K562 (cell line): ENCODE measurements at regions not wholly inside any gene's neighbourhood (a gene's known extent, or its start where the extent isn't known, plus 50 kb on each side); places are given as distances from the start of the nearest gene placed in this dataset.

ENCODE experiments used
- ATAC-seq: fragments of 200-7000 bp; cut with Tn5 transposase; 3 replicates; pipeline ENCODE4 v1.9.1; 2020; ENCODE audit warnings: moderate library complexity
- BruUV-seq: library from RNA; stranded (reverse); fragments of 400-500 nt; replicated peaks from 2 replicates; lab custom pipeline; 2021; lab: Mats Ljungman, UMichigan
- CTCF ChIA-PET: fragments of 300-600 bp; formaldehyde crosslinking; extraction: SDS; loops from one replicate; lab custom pipeline; 2021; ENCODE audit warnings: low intra/inter-chr PET ratio; lab: Yijun Ruan, JAX
- POLR2A ChIA-PET: fragments of 300-600, 350-650 bp; sonication (Branson Sonifier 250); formaldehyde crosslinking; extraction: SDS; loops from one replicate; lab custom pipeline; 2021; ENCODE audit warnings: antibody characterized with exemption, inconsistent platforms; lab: Yijun Ruan, JAX
- DNase-seq, 4 experiments: peaks; one replicate each; pipeline versions ENCODE4 v3.0.0 to v3.0.0-alpha.2; 2011 to 2018; ENCODE audit warnings: low spot score in 3 of 4, mixed read lengths in 3 of 4; ENCODE audit errors: extremely low read depth in 1 of 4
- FAIRE-seq: peaks from 2 replicates; lab custom pipeline; 2011; peaks lifted over from hg19 to GRCh38; lab: Jason Lieb, UNC
- H2AFZ ChIP-seq: 2 replicates; pipeline ENCODE4 v1.6.0; 2011; ENCODE audit warnings: low read depth, low read length, control low read depth, inconsistent platforms
- H3K27ac ChIP-seq: fragments of 200-600 bp; 3 replicates; pipeline ENCODE4 v1.8.0; 2011; ENCODE audit warnings: low read depth, mild to moderate bottlenecking, control low read depth, inconsistent platforms, low read length, moderate library complexity, mixed read lengths; ENCODE audit errors: extremely low read depth
- H3K27me3 ChIP-seq, 2 experiments: fragments of 300-600 bp in 1 of 2; 2 replicates in 1 of 2; 3 replicates in 1 of 2; pipeline versions ENCODE4 v1.6.0 to v1.8.0; 2011; ENCODE audit warnings: inconsistent platforms in 2 of 2, low read length in 2 of 2, mild to moderate bottlenecking in 1 of 2, mixed read lengths in 1 of 2, moderate library complexity in 1 of 2; ENCODE audit not compliant: control insufficient read depth in 2 of 2, insufficient read depth in 2 of 2
- H3K36me3 ChIP-seq: fragments of 300-600 bp; 3 replicates; pipeline ENCODE4 v1.8.0; 2011; ENCODE audit warnings: mild to moderate bottlenecking, low read length, inconsistent platforms; ENCODE audit not compliant: control insufficient read depth, insufficient read depth
- H3K4me1 ChIP-seq, 2 experiments: fragments of 200-600 bp in 1 of 2; replicated peaks in 1 of 2; 2 replicates in 1 of 2; 3 replicates in 1 of 2; pipeline versions ENCODE4 v1.5.1 to v1.8.0; 2011; ENCODE audit warnings: inconsistent platforms in 2 of 2, low read length in 2 of 2, mild to moderate bottlenecking in 1 of 2, mixed read lengths in 1 of 2, moderate library complexity in 1 of 2; ENCODE audit not compliant: control insufficient read depth in 2 of 2, insufficient read depth in 2 of 2
- H3K4me2 ChIP-seq: 2 replicates; pipeline ENCODE4 v1.6.1; 2011; ENCODE audit warnings: low read length, control low read depth, inconsistent platforms, mixed read lengths; ENCODE audit not compliant: insufficient read depth
- H3K4me3 ChIP-seq: fragments of 200-600 bp; sonication (generic), shearing (Covaris generic); 2 replicates; pipeline ENCODE4 v1.5.1; 2016; ENCODE audit warnings: control low read depth, inconsistent platforms
- H3K79me2 ChIP-seq: fragments of 200-600 bp; 3 replicates; pipeline ENCODE4 v1.8.0; 2011; ENCODE audit warnings: low read length, inconsistent platforms; ENCODE audit not compliant: control insufficient read depth, insufficient read depth
- H3K9ac ChIP-seq, 2 experiments: 2 replicates each; pipeline versions ENCODE4 v1.6.0 to v1.6.1; 2011; ENCODE audit warnings: low read depth in 2 of 2, low read length in 2 of 2, control low read depth in 1 of 2, inconsistent platforms in 1 of 2, mild to moderate bottlenecking in 1 of 2, mixed read lengths in 1 of 2; ENCODE audit not compliant: insufficient read depth in 1 of 2
- H3K9me1 ChIP-seq: one replicate; pipeline ENCODE4 v1.6.0; 2011; ENCODE audit warnings: inconsistent platforms, mild to moderate bottlenecking, low read length, moderate library complexity; ENCODE audit not compliant: control insufficient read depth, insufficient read depth
- H3K9me3 ChIP-seq: replicated peaks from 2 replicates; pipeline ENCODE4 v1.5.1; 2011; ENCODE audit warnings: low read depth, low read length, inconsistent platforms; ENCODE audit not compliant: control insufficient read depth, insufficient read depth
- H4K20me1 ChIP-seq: replicated peaks from 2 replicates; pipeline ENCODE4 v1.6.1; 2011; ENCODE audit warnings: low read length, inconsistent platforms, mixed read lengths; ENCODE audit not compliant: control insufficient read depth, insufficient read depth
- E2F4 ChIP-seq: sonication (generic); formaldehyde crosslinking; IDR thresholded peaks from 2 replicates; pipeline ENCODE4 v1.8.0; 2022; ENCODE audit warnings: mild to moderate bottlenecking, low read depth, missing genetic modification reagents
- ETV1 ChIP-seq: fragments of 450-650 bp; conservative IDR thresholded peaks from 2 replicates; pipeline ENCODE4 v1.6.1; 2016; ENCODE audit warnings: missing genetic modification characterization, control low read depth, low read depth, missing compliant biosample characterization
- GTF2E2 ChIP-seq: fragments of 200-800 bp; sonication (Bioruptor generic); IDR thresholded peaks from 2 replicates; pipeline ENCODE4 v1.6.1; 2016; ENCODE audit warnings: missing genetic modification characterization, missing compliant biosample characterization
- JUNB ChIP-seq: fragments of 450-650 bp; formaldehyde crosslinking; conservative IDR thresholded peaks from 2 replicates; pipeline ENCODE4 v1.4.0; 2020; ENCODE audit warnings: mild to moderate bottlenecking
- MIER1 ChIP-seq: fragments of 450-650 bp; IDR thresholded peaks from 2 replicates; pipeline ENCODE4 v1.6.1; 2016; ENCODE audit warnings: antibody characterized with exemption, mild to moderate bottlenecking, low read depth
- RNF2 ChIP-seq: sonication (generic); IDR thresholded peaks from 2 replicates; pipeline ENCODE4 v1.6.1; 2016
- TAF1 ChIP-seq: IDR thresholded peaks from 2 replicates; pipeline ENCODE4 v1.6.1; 2011; ENCODE audit warnings: mild to moderate bottlenecking, low read length, moderate library complexity; ENCODE audit not compliant: insufficient read depth, control insufficient read depth, severe bottlenecking; ENCODE audit errors: extremely low read depth
- ZBTB9 ChIP-seq: fragments of 450-650 bp; formaldehyde crosslinking; IDR thresholded peaks from 2 replicates; pipeline ENCODE4 v1.4.0; 2020; ENCODE audit warnings: mild to moderate bottlenecking, moderate library complexity
- ZNF263 ChIP-seq: sonication (generic); formaldehyde crosslinking; IDR thresholded peaks from 2 replicates; pipeline ENCODE4 v1.8.0; 2022; ENCODE audit warnings: mild to moderate bottlenecking, missing genetic modification reagents, borderline replicate concordance
- WGBS: fragments of 100-300 bp; shearing (Covaris generic); methylation state at CpG from one replicate; pipeline ENCODE4 v1.1.6; 2016; ENCODE audit warnings: low coverage, mixed read lengths; ENCODE audit not compliant: insufficient coverage; ENCODE audit errors: missing lambda C conversion rate; 5-methylcytosine and 5-hydroxymethylcytosine counted together
- in situ Hi-C: fragments of 300-500 bp; cut with MboI; formaldehyde crosslinking; loops from 4 replicates; pipeline ENCODE4 v1.15.0; 2018; ENCODE audit warnings: inconsistent platforms, mixed read lengths
- intact Hi-C: fragments of 100-400 bp; cut with micrococcal nuclease; formaldehyde crosslinking; loops from 2 replicates; pipeline ENCODE4 v1.14.2; 2022

GRCh38 chr2:175829741-175830140, 172.3 kb downstream of the LNPK start:
- Histone ChIP-seq H3K9me3 (no peaks in the 10 kb centered on the region), H4K20me1 (no peaks in the 10 kb centered on the region), H3K27ac (no peak overlapping the region), H3K4me1 (no peaks in the 10 kb centered on the region), H3K4me3 (no peak overlapping the region), H3K27me3 (peaks cover 5 to 8% of the 10 kb centered on the region in 2 experiments; a peak in 2 of 5 replicates), H3K36me3 (no peaks in the 10 kb centered on the region), H3K9me1 (no peaks in the 10 kb centered on the region), H3K9ac (no peak overlapping the region), H3K4me2 (no peak overlapping the region), H3K79me2 (no peaks in the 10 kb centered on the region), H2AFZ (no peak overlapping the region)
- no peak for FAIRE-seq
- no peak for DNase-seq
- no TSS peak for BruUV-seq
- TF ChIP-seq RNF2 = no peak
- no peak for TF ChIP-seq E2F4 (CRISPR knock-in tag)
- intact Hi-C loops = no loop called here
- no peak for ATAC-seq
- in situ Hi-C loops = no loop called here
- CTCF ChIA-PET = no interaction called here
- POLR2A ChIA-PET = no interaction called here
- WGBS = 5% methylated on average over 4 of the region's 4 CpGs

GRCh38 chr2:175827856-175828255, 174.2 kb downstream of the LNPK start:
- POLR2A ChIA-PET = interaction anchor here (0.7 kb wide), 1 partner anchor 407 kb away, joined by 3 read pairs; no protein-coding TSS in a partner anchor
- H4K20me1 ChIP-seq = no peaks in the 10 kb centered on the region
- no peak for DNase-seq
- no peak for ATAC-seq
- H3K4me3 ChIP-seq = no peak overlapping the region
- TF ChIP-seq ZNF263 (CRISPR knock-in tag) (no peak), GTF2E2 (tag) (no peak), ETV1 (tag) (no peak), MIER1 (no peak), ZBTB9 (no peak), TAF1 (no peak), JUNB (CRISPR knock-in tag) (no peak)
- TF ChIP-seq, all 486 proteins: peak for 0
- no peaks in the 10 kb centered on the region for H3K36me3 ChIP-seq
- intact Hi-C loops = no loop called here
- H3K9ac ChIP-seq = no peak overlapping the region
- in situ Hi-C loops = no loop called here
- H2AFZ ChIP-seq = no peak overlapping the region
- no peaks in the 10 kb centered on the region for H3K9me1 ChIP-seq
- no peaks in the 10 kb centered on the region for H3K9me3 ChIP-seq
- no TSS peak for BruUV-seq
- peaks cover 10 to 13% of the 10 kb centered on the region in 2 experiments for H3K27me3 ChIP-seq
- no peaks in the 10 kb centered on the region for H3K79me2 ChIP-seq
- WGBS = 0% methylated on average over 2 of the region's 2 CpGs
- no peaks in the 10 kb centered on the region for H3K4me1 ChIP-seq
- H3K4me2 ChIP-seq = no peak overlapping the region
- no peak for FAIRE-seq
- no peak overlapping the region for H3K27ac ChIP-seq
- CTCF ChIA-PET = no interaction called here
